DOHH2 (cell line): ENCODE measurements at regions not wholly inside any gene's neighbourhood (a gene's known extent, or its start where the extent isn't known, plus 50 kb on each side); places are given as distances from the start of the nearest gene placed in this dataset.

Experiments used
- H3F3A ChIP-seq: fragments of 200-600 bp; sonication (generic), shearing (Covaris generic); 2 replicates; pipeline ENCODE4 v1.6.0; 2016; ENCODE audit warnings: antibody characterized with exemption, mild to moderate bottlenecking; ENCODE audit not compliant: control insufficient read depth, insufficient read depth
- H3K27ac ChIP-seq: fragments of 200-600 bp; sonication (generic); 2 replicates; pipeline ENCODE4 v1.5.1; 2014; ENCODE audit warnings: low read depth, mild to moderate bottlenecking, low read length, moderate library complexity
- H3K27me3 ChIP-seq: fragments of 200-600 bp; sonication (generic); 2 replicates; pipeline ENCODE4 v1.6.1; 2014; ENCODE audit warnings: mild to moderate bottlenecking, low read length, mixed read lengths; ENCODE audit not compliant: control insufficient read depth
- H3K36me3 ChIP-seq: fragments of 200-600 bp; sonication (generic); 2 replicates; pipeline ENCODE4 v1.6.1; 2014; ENCODE audit warnings: mild to moderate bottlenecking, low read length, moderate library complexity, mixed read lengths; ENCODE audit not compliant: control insufficient read depth
- H3K4me1 ChIP-seq: fragments of 200-600 bp; sonication (generic); 2 replicates; pipeline ENCODE4 v1.6.1; 2014; ENCODE audit warnings: mild to moderate bottlenecking, low read length, mixed read lengths; ENCODE audit not compliant: control insufficient read depth
- H3K4me2 ChIP-seq: fragments of 200-600 bp; sonication (generic); 2 replicates; pipeline ENCODE4 v1.6.0; 2014; ENCODE audit warnings: mild to moderate bottlenecking, low read length, moderate library complexity
- H3K4me3 ChIP-seq: fragments of 200-600 bp; sonication (generic); 2 replicates; pipeline ENCODE4 v1.5.1; 2014; ENCODE audit warnings: mild to moderate bottlenecking, low read length, mixed read lengths
- H3K79me2 ChIP-seq: fragments of 200-600 bp; sonication (generic); 2 replicates; pipeline ENCODE4 v1.6.1; 2014; ENCODE audit warnings: mild to moderate bottlenecking, low read length, mixed read lengths; ENCODE audit not compliant: control insufficient read depth
- H3K9me2 ChIP-seq: fragments of 200-600 bp; sonication (generic); replicated peaks from 2 replicates; pipeline ENCODE4 v1.6.1; 2014; ENCODE audit warnings: mild to moderate bottlenecking, low read length, mixed read lengths; ENCODE audit not compliant: control insufficient read depth
- H3K9me3 ChIP-seq: fragments of 200-600 bp; sonication (generic); 2 replicates; pipeline ENCODE4 v1.6.1; 2014; ENCODE audit warnings: antibody characterized with exemption, low read length, mixed read lengths; ENCODE audit not compliant: control insufficient read depth, insufficient read depth
- H4K20me1 ChIP-seq: fragments of 200-600 bp; sonication (generic); 2 replicates; pipeline ENCODE4 v1.6.0; 2014; ENCODE audit warnings: low read depth, mild to moderate bottlenecking, antibody characterized with exemption, low read length, moderate library complexity; ENCODE audit not compliant: control insufficient read depth, insufficient read depth
- CTCF ChIP-seq: fragments of 200-600 bp; sonication (generic); IDR thresholded peaks from one replicate; pipeline ENCODE4 v1.5.1; 2014; ENCODE audit warnings: antibody characterized with exemption, mild to moderate bottlenecking, low read depth, low read length; ENCODE audit not compliant: poor library complexity, severe bottlenecking
- EZH2phosphoT487 ChIP-seq: fragments of 200-600 bp; sonication (generic); IDR thresholded peaks from 2 replicates; pipeline ENCODE4 v1.6.1; 2017; ENCODE audit warnings: borderline replicate concordance, mild to moderate bottlenecking, antibody characterized with exemption, low read length, moderate library complexity, mixed read lengths

- Histone ChIP-seq H3K4me3 (no peak overlapping the region), H3K79me2 (no peaks in the 10 kb centered on the region), H3K36me3 (no peaks in the 10 kb centered on the region), H3K27ac (no peak overlapping the region), H3K9me2 (no peaks in the 10 kb centered on the region), H3K4me1 (no peaks in the 10 kb centered on the region), H3K27me3 (peaks cover 8% of the 10 kb centered on the region), H3K4me2 (no peak overlapping the region), H3F3A (no peaks in the 10 kb centered on the region), H3K9me3 (peaks cover 13% of the 10 kb centered on the region), H4K20me1 (no peaks in the 10 kb centered on the region)
- TF ChIP-seq CTCF (no peak), EZH2phosphoT487 (no peak)
Measured at GRCh38 chr7:25037325-25037724, 57.3 kb upstream of the OSBPL3 start.

DNA sequence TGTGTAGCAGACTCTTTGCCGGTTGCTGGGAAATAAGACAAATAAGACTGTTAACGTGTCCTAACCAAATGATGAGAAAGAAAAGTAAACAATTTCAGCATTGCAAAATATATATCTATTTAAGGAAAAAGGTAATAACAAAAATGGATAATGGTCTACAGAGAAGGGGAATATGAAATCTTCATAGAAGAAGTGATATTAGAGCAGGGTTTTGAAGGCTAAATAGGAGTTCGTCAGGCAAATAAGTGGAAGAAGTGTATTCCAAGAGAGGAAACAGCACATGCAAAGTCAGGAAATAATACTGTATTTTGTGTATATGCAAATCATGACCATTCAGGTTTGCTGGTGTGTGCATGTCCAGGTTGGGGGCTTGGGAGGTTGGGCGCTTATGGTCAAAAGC lies 55.3 kb upstream of the OSBPL3 start:
- Histone ChIP-seq H4K20me1 (no peaks in the 10 kb centered on the region), H3K4me2 (no peak overlapping the region), H3K27me3 (peaks cover 8% of the 10 kb centered on the region), H3K36me3 (no peaks in the 10 kb centered on the region), H3K4me3 (no peak overlapping the region), H3K9me2 (no peaks in the 10 kb centered on the region), H3K4me1 (no peaks in the 10 kb centered on the region), H3K9me3 (peaks cover 13% of the 10 kb centered on the region), H3K79me2 (no peaks in the 10 kb centered on the region), H3F3A (no peaks in the 10 kb centered on the region), H3K27ac (no peak overlapping the region)
- TF ChIP-seq EZH2phosphoT487 (no peak), CTCF (no peak)

GRCh38 chr7:25034136-25034535 lies 54.2 kb upstream of the OSBPL3 start:
- no peaks in the 10 kb centered on the region for H3F3A ChIP-seq
- H3K36me3 ChIP-seq, result no peaks in the 10 kb centered on the region
- no peak overlapping the region for H3K4me2 ChIP-seq
- H3K4me1 ChIP-seq, result no peaks in the 10 kb centered on the region
- H4K20me1 ChIP-seq, result no peaks in the 10 kb centered on the region
- TF ChIP-seq CTCF, result no peak
- no peak for TF ChIP-seq EZH2phosphoT487
- H3K4me3 ChIP-seq, result no peak overlapping the region
- peaks cover 13% of the 10 kb centered on the region for H3K9me3 ChIP-seq
- H3K9me2 ChIP-seq, result no peaks in the 10 kb centered on the region
- no peaks in the 10 kb centered on the region; the same call in 1 of the 2 replicates for H3K27me3 ChIP-seq
- no peak overlapping the region for H3K27ac ChIP-seq
- no peaks in the 10 kb centered on the region for H3K79me2 ChIP-seq
